ENCODE measurements at regions not wholly inside any gene's neighbourhood (a gene's known extent, or its start where the extent isn't known, plus 50 kb on each side); places are given as distances from the start of the nearest gene placed in this dataset.

GRCh38 chr4:115428455-115428854 is 315.0 kb upstream of the NDST4 start:
- Histone ChIP-seq H3K9me3 (ENCODE audit: control insufficient read depth, low read depth, low read length) (no peaks in the 10 kb centered on the region), H3K23ac (ENCODE audit: insufficient read length, low read depth, low read length) (no peak overlapping the region), H3K4me2 (ENCODE audit: insufficient read depth, insufficient read length, low read length) (no peak overlapping the region), H2BK120ac (ENCODE audit: low read depth, low read length, poor library complexity, severe bottlenecking) (no peak overlapping the region), H3K14ac (ENCODE audit: insufficient read depth, low read length) (no peak overlapping the region), H3K79me2 (ENCODE audit: insufficient read depth, low read length) (no peaks in the 10 kb centered on the region), H2BK12ac (ENCODE audit: insufficient read length, low read depth, low read length) (no peak overlapping the region), H2AK5ac (ENCODE audit: insufficient read length, low read length) (no peak overlapping the region), H3K9ac (ENCODE audit: extremely low read depth, insufficient read length, low read length) (no peak overlapping the region), H4K91ac (ENCODE audit: insufficient read length, low read depth, low read length) (no peak overlapping the region), H3K56ac (ENCODE audit: insufficient read length, low read depth, low read length) (no peak overlapping the region), H2BK15ac (ENCODE audit: low read depth, low read length) (no peak overlapping the region), H3K27ac (ENCODE audit: insufficient read length, low read depth, low read length) (no peak overlapping the region), H3K23me2 (ENCODE audit: insufficient read length, low read depth, low read length, poor library complexity, severe bottlenecking) (no peaks in the 10 kb centered on the region), H2BK20ac (ENCODE audit: low read depth, low read length, poor library complexity, severe bottlenecking) (no peak overlapping the region), H3K79me1 (ENCODE audit: insufficient read depth, low read depth, low read length, poor library complexity, severe bottlenecking) (no peaks in the 10 kb centered on the region), H3T11ph (ENCODE audit: low read length) (no peak overlapping the region), H2BK5ac (ENCODE audit: insufficient read length, low read length) (no peak overlapping the region), H3K4ac (ENCODE audit: low read depth, low read length) (no peak overlapping the region), H4K20me1 (ENCODE audit: control insufficient read depth, insufficient read depth, insufficient read length) (no peaks in the 10 kb centered on the region), H2AFZ (ENCODE audit: low read length) (no peak overlapping the region), H3K27me3 (ENCODE audit: insufficient read depth, low read length) (no peaks in the 10 kb centered on the region), H3K18ac (ENCODE audit: insufficient read length, low read depth, low read length) (no peak overlapping the region), H4K5ac (ENCODE audit: insufficient read length, low read depth, low read length) (no peak overlapping the region), H4K8ac (replicated peaks; ENCODE audit: insufficient read length, low read depth, low read length) (no peak overlapping the region), H3K4me1 (ENCODE audit: insufficient read depth, low read length) (no peaks in the 10 kb centered on the region)
- H3K4me3 Mint-ChIP-seq = no peak overlapping the region
- no peak for TF ChIP-seq CTCF (conservative IDR thresholded peaks at IDR 0.05)
- no peaks in the 10 kb centered on the region for H3K27me3 Mint-ChIP-seq (ENCODE audit: low read depth)
- peaks cover 0 to 5% of the 10 kb centered on the region in 2 experiments; a peak in 3 of 4 replicates for H3K4me1 Mint-ChIP-seq
- no CpG with 5 or more reads among the region's 1 CpG for WGBS (ENCODE audit: extremely low coverage, insufficient read length, low lambda C conversion rate)
- H3K9me3 Mint-ChIP-seq = peaks cover 3 to 7% of the 10 kb centered on the region in 2 experiments; a peak in 4 of 5 replicates
- no peak overlapping the region for H3K27ac Mint-ChIP-seq
- H3K36me3 Mint-ChIP-seq (ENCODE audit: insufficient read depth in 1 of 3, low read depth in 3 of 3) = peaks cover 0 to 8% (median 0%) of the 10 kb centered on the region in 3 experiments; a peak in 3 of 7 replicates
- no peak for DNase-seq
